ENCODE measurements at regions not wholly inside any gene's neighbourhood (a gene's known extent, or its start where the extent isn't known, plus 50 kb on each side); places are given as distances from the start of the nearest gene placed in this dataset.
"Not testable (repeated sequence)": the region's sequence is repeated elsewhere in the genome, so short reads cannot be mapped to it uniquely, and the experiment has no call there.

- not testable (repeated sequence) for TF ChIP-seq CTCF, POLR2A (IDR thresholded peaks at IDR 0.05)
Observed at GRCh38 chr17:54376409-54376808, 524.2 kb upstream of the TOM1L1 start.
